Activated CD4-positive, alpha-beta T cell treated with anti-CD3 and anti-CD28 coated beads, Interleukin-2, amount 50 U/mL, for 1 hour (primary cell): ENCODE measurements at regions not wholly inside any gene's neighbourhood (a gene's known extent, or its start where the extent isn't known, plus 50 kb on each side); places are given as distances from the start of the nearest gene placed in this dataset.

Source experiments
- DNase-seq: peaks from one replicate; pipeline ENCODE4 v3.0.0-alpha.2; 2020

- no peak for DNase-seq
These were observed 665.7 kb downstream of the BRINP3 start for GRCh38 chr1:189811960-189812359.

- no peak for DNase-seq
These were observed 661.1 kb downstream of the BRINP3 start for GRCh38 chr1:189816558-189816957.

GRCh38 chr1:189819751-189820150 lies 657.9 kb downstream of the BRINP3 start:
- no peak for DNase-seq

- DNase-seq = no peak
These were observed 655.8 kb downstream of the BRINP3 start for GRCh38 chr1:189821833-189822232.

GRCh38 chr1:189834813-189835212 lies 642.9 kb downstream of the BRINP3 start:
- no peak for DNase-seq

- DNase-seq = no peak
These were observed 630.1 kb downstream of the BRINP3 start for GRCh38 chr1:189847613-189848012.

GRCh38 chr1:189851806-189852367 lies 625.8 kb downstream of the BRINP3 start:
- no peak for DNase-seq

GRCh38 chr1:189859385-189859977 lies 618.2 kb downstream of the BRINP3 start:
- DNase-seq = no peak

GRCh38 chr1:189866606-189867005 lies 611.1 kb downstream of the BRINP3 start:
- no peak for DNase-seq

- no peak for DNase-seq
These were observed 609.6 kb downstream of the BRINP3 start for GRCh38 chr1:189868021-189868420.

- no peak for DNase-seq
These were observed 602.8 kb downstream of the BRINP3 start for GRCh38 chr1:189874715-189875435.

- no peak for DNase-seq
These were observed 597.5 kb downstream of the BRINP3 start for GRCh38 chr1:189880135-189880534.

GRCh38 chr1:189899686-189900425 lies 577.8 kb downstream of the BRINP3 start:
- DNase-seq = no peak

- no peak for DNase-seq
These were observed 573.2 kb downstream of the BRINP3 start for GRCh38 chr1:189904509-189904908.

- no peak for DNase-seq
These were observed 569.6 kb downstream of the BRINP3 start for GRCh38 chr1:189908113-189908512.

- no peak for DNase-seq
These were observed 556.1 kb downstream of the BRINP3 start for GRCh38 chr1:189921613-189922012.

- no peak for DNase-seq
These were observed 550.0 kb downstream of the BRINP3 start for GRCh38 chr1:189927641-189928040.

GRCh38 chr1:189929501-189930099 lies 548.1 kb downstream of the BRINP3 start:
- DNase-seq = no peak

- DNase-seq = no peak
These were observed 540.8 kb downstream of the BRINP3 start for GRCh38 chr1:189936861-189937260.

- no peak for DNase-seq
These were observed 537.7 kb downstream of the BRINP3 start for GRCh38 chr1:189939967-189940366.

- no peak for DNase-seq
These were observed 535.7 kb downstream of the BRINP3 start for GRCh38 chr1:189941922-189942321.

- DNase-seq = no peak
These were observed 518.9 kb downstream of the BRINP3 start for GRCh38 chr1:189958756-189959155.

- DNase-seq = no peak
These were observed 516.9 kb downstream of the BRINP3 start for GRCh38 chr1:189960769-189961168.
